GM18520 (cell line): ENCODE measurements at regions not wholly inside any gene's neighbourhood (a gene's known extent, or its start where the extent isn't known, plus 50 kb on each side); places are given as distances from the start of the nearest gene placed in this dataset.

Source experiments
- ATAC-seq: cut with Tn5 transposase; IDR thresholded peaks from one replicate; pipeline ENCODE4 v1.9.1; 2021; ENCODE audit not compliant: unreplicated experiment

- ATAC-seq = no peak
These were observed 141.2 kb upstream of the HDAC9 start for GRCh38 chr7:18354108-18355085.

GRCh38 chr7:18356191-18356645 is 139.3 kb upstream of the HDAC9 start:
- no peak for ATAC-seq

GRCh38 chr7:18357691-18358090 is 137.9 kb upstream of the HDAC9 start:
- ATAC-seq = no peak

- ATAC-seq = no peak
These were observed 133.8 kb upstream of the HDAC9 start for GRCh38 chr7:18361756-18362155.

GRCh38 chr7:18363751-18364380 is 131.7 kb upstream of the HDAC9 start:
- no peak for ATAC-seq

GRCh38 chr7:18364396-18364795 is 131.2 kb upstream of the HDAC9 start:
- no peak for ATAC-seq

GRCh38 chr7:18366394-18366793 is 129.2 kb upstream of the HDAC9 start:
- no peak for ATAC-seq

GRCh38 chr7:18369011-18369410 is 126.5 kb upstream of the HDAC9 start:
- ATAC-seq = no peak

GRCh38 chr7:18370633-18371032 is 124.9 kb upstream of the HDAC9 start:
- ATAC-seq = no peak

- no peak for ATAC-seq
These were observed 116.5 kb upstream of the HDAC9 start for GRCh38 chr7:18378989-18379605.

- ATAC-seq = no peak
These were observed 110.9 kb upstream of the HDAC9 start for GRCh38 chr7:18384491-18385143.

GRCh38 chr7:18386607-18387006 is 108.9 kb upstream of the HDAC9 start:
- no peak for ATAC-seq

- no peak for ATAC-seq
These were observed 108.3 kb upstream of the HDAC9 start for GRCh38 chr7:18387191-18387735.

- ATAC-seq = no peak
These were observed 105.0 kb upstream of the HDAC9 start for GRCh38 chr7:18390535-18390907.

- ATAC-seq = no peak
These were observed 102.0 kb upstream of the HDAC9 start for GRCh38 chr7:18393465-18394118.

- ATAC-seq = no peak
These were observed 99.7 kb upstream of the HDAC9 start for GRCh38 chr7:18395868-18396267.

- ATAC-seq = no peak
These were observed 98.6 kb upstream of the HDAC9 start for GRCh38 chr7:18396953-18397352.

GRCh38 chr7:18399436-18400235 is 95.9 kb upstream of the HDAC9 start:
- ATAC-seq = no peak

GRCh38 chr7:18400275-18400674 is 95.3 kb upstream of the HDAC9 start:
- ATAC-seq = no peak

- no peak for ATAC-seq
These were observed 94.8 kb upstream of the HDAC9 start for GRCh38 chr7:18400726-18401125.
